Endothelial cell of umbilical vein (primary cell): ENCODE measurements at regions not wholly inside any gene's neighbourhood (a gene's known extent, or its start where the extent isn't known, plus 50 kb on each side); places are given as distances from the start of the nearest gene placed in this dataset.

Source experiments
- BruUV-seq: library from RNA; stranded (reverse); fragments of 400-500 nt; replicated peaks from 2 replicates; lab custom pipeline; 2021; lab: Mats Ljungman, UMichigan
- CTCF ChIA-PET: fragments of 300-600, 350-600 bp; sonication (Branson Sonifier 250); formaldehyde crosslinking; loops from one replicate; lab custom pipeline; 2021; ENCODE audit warnings: antibody characterized with exemption, inconsistent platforms; lab: Charles Lee
- POLR2A ChIA-PET: fragments of 300-600, 350-600 bp; sonication (Branson Sonifier 250); formaldehyde crosslinking; loops from one replicate; lab custom pipeline; 2021; ENCODE audit warnings: antibody characterized with exemption, inconsistent platforms; lab: Charles Lee
- DNase-seq: peaks from one replicate; pipeline ENCODE4 v3.0.0-alpha.2; 2011; ENCODE audit warnings: low read depth, low spot score
- FAIRE-seq: peaks from 2 replicates; lab custom pipeline; 2011; peaks lifted over from hg19 to GRCh38; lab: Jason Lieb, UNC
- H2AFZ ChIP-seq: 2 replicates; pipeline ENCODE4 v1.6.0; 2012; ENCODE audit warnings: low read depth, low read length, control low read depth, inconsistent platforms
- H3K27ac ChIP-seq: 2 replicates; pipeline ENCODE4 v1.5.1; 2011; ENCODE audit warnings: low read depth, mild to moderate bottlenecking, control low read depth, low read length, moderate library complexity; ENCODE audit not compliant: insufficient read depth
- H3K27me3 ChIP-seq, 2 experiments: 2 replicates each; pipeline versions ENCODE4 v1.6.0 to v1.6.1; 2011; ENCODE audit warnings: low read length in 2 of 2, mixed read lengths in 1 of 2; ENCODE audit not compliant: control insufficient read depth in 2 of 2, insufficient read depth in 2 of 2
- H3K36me3 ChIP-seq, 2 experiments: 2 replicates in 1 of 2; 3 replicates in 1 of 2; pipeline ENCODE4 v1.5.1; 2011; ENCODE audit warnings: low read length in 2 of 2, mild to moderate bottlenecking in 1 of 2, moderate library complexity in 1 of 2; ENCODE audit not compliant: control insufficient read depth in 2 of 2, insufficient read depth in 2 of 2; ENCODE audit errors: extremely low read depth in 1 of 2
- H3K4me1 ChIP-seq: 3 replicates; pipeline ENCODE4 v1.5.1; 2011; ENCODE audit warnings: mild to moderate bottlenecking, low read length; ENCODE audit not compliant: control insufficient read depth, insufficient read depth; ENCODE audit errors: extremely low read depth
- H3K4me2 ChIP-seq: 2 replicates; pipeline ENCODE4 v1.6.1; 2011; ENCODE audit warnings: low read length, control low read depth, mixed read lengths; ENCODE audit not compliant: insufficient read depth
- H3K4me3 ChIP-seq, 3 experiments: fragments of 200-600 bp in 1 of 3; sonication (generic), shearing (Covaris generic) in 1 of 3; replicated peaks in 1 of 3; 2 replicates each; pipeline ENCODE4 v1.5.1; 2011 to 2016; ENCODE audit warnings: control low read depth in 3 of 3, low read length in 3 of 3, mild to moderate bottlenecking in 2 of 3, inconsistent platforms in 1 of 3, low read depth in 1 of 3, moderate library complexity in 1 of 3; ENCODE audit not compliant: insufficient read depth in 1 of 3
- H3K79me2 ChIP-seq: 2 replicates; pipeline ENCODE4 v1.6.0; 2012; ENCODE audit warnings: low read length, inconsistent platforms; ENCODE audit not compliant: control insufficient read depth, insufficient read depth
- H3K9ac ChIP-seq: replicated peaks from 2 replicates; pipeline ENCODE3; 2011; ENCODE audit warnings: low read length, control low read depth; ENCODE audit not compliant: insufficient read depth; ENCODE audit errors: extremely low read depth
- H3K9me1 ChIP-seq: replicated peaks from 3 replicates; pipeline ENCODE4 v1.6.0; 2011; ENCODE audit warnings: mild to moderate bottlenecking, low read length; ENCODE audit not compliant: control insufficient read depth, insufficient read depth; ENCODE audit errors: extremely low read depth
- H3K9me3 ChIP-seq: replicated peaks from 2 replicates; pipeline ENCODE4 v1.5.1; 2012; ENCODE audit warnings: low read length, inconsistent platforms; ENCODE audit not compliant: control insufficient read depth, insufficient read depth
- H4K20me1 ChIP-seq: replicated peaks from 2 replicates; pipeline ENCODE3; 2011; ENCODE audit warnings: mild to moderate bottlenecking, low read length; ENCODE audit not compliant: control insufficient read depth, insufficient read depth; ENCODE audit errors: extremely low read depth
- CTCF ChIP-seq, 2 donors: IDR thresholded peaks; 1 replicate in 1 of 2; 2 replicates in 1 of 2; pipeline ENCODE4 v1.5.1; 2011; ENCODE audit warnings: low read length in 2 of 2, mild to moderate bottlenecking in 2 of 2, moderate library complexity in 2 of 2, control low read depth in 1 of 2, inconsistent platforms in 1 of 2, low read depth in 1 of 2; ENCODE audit not compliant: insufficient read depth in 1 of 2; ENCODE audit errors: extremely low read depth in 1 of 2
- EZH2 ChIP-seq: IDR thresholded peaks from 2 replicates; pipeline ENCODE4 v1.6.1; 2012; ENCODE audit warnings: borderline replicate concordance, low read depth, mild to moderate bottlenecking, moderate library complexity, low read length, inconsistent platforms; ENCODE audit not compliant: severe bottlenecking
- FOS ChIP-seq: IDR thresholded peaks from 2 replicates; pipeline ENCODE4 v1.6.1; 2011; ENCODE audit warnings: mild to moderate bottlenecking, low read length, moderate library complexity, borderline replicate concordance; ENCODE audit not compliant: insufficient read depth
- GATA2 ChIP-seq: IDR thresholded peaks from 2 replicates; pipeline ENCODE4 v1.7.0; 2011; ENCODE audit warnings: low read depth, mild to moderate bottlenecking, moderate library complexity, mixed read lengths, low read length; ENCODE audit not compliant: insufficient read length, insufficient read depth
- JUN ChIP-seq: IDR thresholded peaks from 2 replicates; pipeline ENCODE4 v1.6.1; 2011; ENCODE audit warnings: borderline replicate concordance, low read depth; ENCODE audit not compliant: insufficient read length, insufficient read depth
- MAX ChIP-seq: IDR thresholded peaks from 2 replicates; pipeline ENCODE4 v1.6.1; 2011; ENCODE audit not compliant: insufficient read depth, insufficient read length
- MYC ChIP-seq: IDR thresholded peaks from one replicate; pipeline ENCODE4 v1.6.1; 2011; ENCODE audit warnings: mild to moderate bottlenecking, low read depth, low read length
- POLR2A ChIP-seq: IDR thresholded peaks from 2 replicates; pipeline ENCODE4 v1.6.1; 2012; ENCODE audit warnings: low read depth, mild to moderate bottlenecking, control low read depth, low read length
- POLR2AphosphoS5 ChIP-seq: IDR thresholded peaks from 2 replicates; pipeline ENCODE4 v1.6.1; 2012; ENCODE audit warnings: low read depth, mild to moderate bottlenecking, control low read depth, low read length, moderate library complexity; ENCODE audit not compliant: insufficient read depth
- dilution Hi-C: fragments of 300-500 bp; cut with MboI; formaldehyde crosslinking; loops from one replicate; pipeline ENCODE4 v1.15.0; 2019; ENCODE audit warnings: low sequenced_read_pairs; ENCODE audit not compliant: extremely low pct_ligation_motif_present
- intact Hi-C: fragments of 100-400 bp; cut with micrococcal nuclease; formaldehyde crosslinking; loops from one replicate; pipeline ENCODE4 v1.10.0; 2022

GRCh38 chr6:139600343-139600742, 225.9 kb upstream of the CITED2 start:
- DNase-seq = no peak
- TF ChIP-seq MYC (no peak), EZH2 (no peak), POLR2AphosphoS5 (no peak), JUN (no peak), MAX (no peak), POLR2A (no peak), FOS (no peak), GATA2 (no peak), CTCF (IDR thresholded peaks at IDR 0.05; ENCODE audit: extremely low read depth in 1 of 2, insufficient read depth in 1 of 2, low read depth in 1 of 2, low read length in 2 of 2) (no peak)

More at GRCh38 chr6:139600343-139600742, 225.9 kb upstream of the CITED2 start:
- Histone ChIP-seq H3K27ac (no peak overlapping the region), H3K79me2 (no peaks in the 10 kb centered on the region), H3K9ac (no peak overlapping the region), H4K20me1 (no peaks in the 10 kb centered on the region), H3K4me3 (no peak overlapping the region), H3K36me3 (no peaks in the 10 kb centered on the region), H3K4me1 (no peaks in the 10 kb centered on the region), H3K4me2 (no peak overlapping the region), H3K27me3 (no peaks in the 10 kb centered on the region), H2AFZ (no peak overlapping the region), H3K9me3 (no peaks in the 10 kb centered on the region), H3K9me1 (no peaks in the 10 kb centered on the region)
- no peak for FAIRE-seq
- BruUV-seq = no TSS peak
- POLR2A ChIA-PET = no interaction called here
- dilution Hi-C loops = no loop called here
- CTCF ChIA-PET = interaction anchor here (1.2 kb wide), 1 partner anchor 10 kb away, joined by 3 read pairs; no protein-coding TSS in a partner anchor
- intact Hi-C loops = no loop called here
